Mesendoderm (in vitro differentiated cells): ENCODE measurements at regions not wholly inside any gene's neighbourhood (a gene's known extent, or its start where the extent isn't known, plus 50 kb on each side); places are given as distances from the start of the nearest gene placed in this dataset.

Source experiments
- DNase-seq: peaks from one replicate; pipeline ENCODE4 v3.0.0; 2013
- H2AK5ac ChIP-seq: 2 replicates; pipeline ENCODE4 v1.6.1; 2013; ENCODE audit warnings: low read length, inconsistent platforms
- H2BK120ac ChIP-seq: 2 replicates; pipeline ENCODE4 v1.6.1; 2013; ENCODE audit warnings: low read depth, mild to moderate bottlenecking, low read length, moderate library complexity, mixed read lengths
- H2BK15ac ChIP-seq: replicated peaks from 2 replicates; pipeline ENCODE4 v1.6.1; 2013; ENCODE audit warnings: low read depth, mild to moderate bottlenecking, moderate library complexity
- H2BK5ac ChIP-seq: 2 replicates; pipeline ENCODE4 v1.6.1; 2013; ENCODE audit warnings: low read length, inconsistent platforms
- H3K18ac ChIP-seq: 2 replicates; pipeline ENCODE4 v1.6.1; 2013; ENCODE audit warnings: mild to moderate bottlenecking, low read length, mixed read lengths
- H3K23ac ChIP-seq: one replicate; pipeline ENCODE4 v1.6.1; 2013; ENCODE audit warnings: low read length
- H3K27ac ChIP-seq: 2 replicates; pipeline ENCODE4 v1.5.1; 2013; ENCODE audit warnings: low read depth, mild to moderate bottlenecking, inconsistent platforms, low read length, moderate library complexity
- H3K27me3 ChIP-seq: 2 replicates; pipeline ENCODE4 v1.6.1; 2013; ENCODE audit warnings: low read length, control low read depth, mild to moderate bottlenecking, inconsistent platforms; ENCODE audit not compliant: insufficient read depth, poor library complexity
- H3K36me3 ChIP-seq: 2 replicates; pipeline ENCODE4 v1.6.1; 2013; ENCODE audit warnings: low read length, inconsistent platforms; ENCODE audit not compliant: control insufficient read depth, insufficient read depth
- H3K4ac ChIP-seq: one replicate; pipeline ENCODE4 v1.6.1; 2013; ENCODE audit warnings: low read depth, mild to moderate bottlenecking, low read length, moderate library complexity
- H3K4me1 ChIP-seq: 2 replicates; pipeline ENCODE4 v1.6.1; 2013; ENCODE audit warnings: low read depth, low read length, inconsistent platforms; ENCODE audit not compliant: control insufficient read depth
- H3K4me2 ChIP-seq: 2 replicates; pipeline ENCODE4 v1.6.1; 2013; ENCODE audit warnings: low read length
- H3K4me3 ChIP-seq: 2 replicates; pipeline ENCODE4 v1.5.1; 2013; ENCODE audit warnings: mild to moderate bottlenecking, low read length
- H3K56ac ChIP-seq: one replicate; pipeline ENCODE4 v1.6.1; 2013; ENCODE audit warnings: low read length
- H3K79me1 ChIP-seq: 2 replicates; pipeline ENCODE4 v1.6.1; 2013; ENCODE audit warnings: low read length, inconsistent platforms
- H3K79me2 ChIP-seq: 2 replicates; pipeline ENCODE4 v1.6.1; 2013; ENCODE audit warnings: mild to moderate bottlenecking, low read length; ENCODE audit not compliant: control insufficient read depth, insufficient read depth
- H3K9ac ChIP-seq: 2 replicates; pipeline ENCODE4 v1.6.1; 2013; ENCODE audit warnings: low read length, inconsistent platforms
- H4K5ac ChIP-seq: one replicate; pipeline ENCODE4 v1.6.1; 2013; ENCODE audit warnings: low read length
- H4K8ac ChIP-seq: one replicate; pipeline ENCODE4 v1.6.1; 2013; ENCODE audit warnings: low read depth, mild to moderate bottlenecking, control low read depth, low read length, moderate library complexity
- WGBS: extraction: QIAGEN DNeasy Blood & Tissue Kit; methylation state at CpG from one replicate; pipeline ENCODE4 v1.1.7; 2013; ENCODE audit warnings: low lambda C conversion rate, missing lambda C conversion rate; ENCODE audit not compliant: insufficient coverage; ENCODE audit errors: extremely low coverage; 5-methylcytosine and 5-hydroxymethylcytosine counted together

DNA sequence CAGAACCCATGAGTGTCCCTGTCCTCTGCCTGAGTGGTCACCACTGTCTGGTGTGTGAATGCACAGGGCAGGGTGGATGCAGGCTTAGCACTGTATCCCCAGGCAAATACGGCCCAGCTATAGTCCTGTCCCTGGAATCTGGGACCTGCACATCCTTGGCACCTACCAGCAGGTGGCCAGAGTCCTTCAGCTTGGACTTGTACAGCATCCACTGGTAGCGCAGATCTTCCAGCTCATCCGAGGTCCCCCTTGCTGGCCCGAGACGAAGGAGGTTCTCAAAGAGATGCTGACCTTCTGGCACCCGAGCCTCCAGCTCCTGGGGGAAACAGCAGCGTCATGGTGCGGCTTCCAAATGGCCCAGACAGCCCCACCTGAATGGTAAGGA, 83.4 kb downstream of the SYNE3 start:
- no peak overlapping the region for H3K4ac ChIP-seq
- H3K4me1 ChIP-seq: no peaks in the 10 kb centered on the region
- no peak overlapping the region for H2BK120ac ChIP-seq
- no CpG with 5 or more reads among the region's 8 CpGs for WGBS
- H3K23ac ChIP-seq: no peak overlapping the region
- H2AK5ac ChIP-seq: no peak overlapping the region
- no peak overlapping the region for H3K18ac ChIP-seq
- no peaks in the 10 kb centered on the region for H3K27me3 ChIP-seq
- no peak overlapping the region for H4K5ac ChIP-seq
- no peak overlapping the region for H2BK15ac ChIP-seq
- no peak overlapping the region for H3K56ac ChIP-seq
- H3K79me2 ChIP-seq: no peaks in the 10 kb centered on the region
- DNase-seq: no peak
- H3K4me2 ChIP-seq: no peak overlapping the region
- no peak overlapping the region for H3K27ac ChIP-seq
- no peak overlapping the region for H3K4me3 ChIP-seq
- no peaks in the 10 kb centered on the region for H3K79me1 ChIP-seq
- H2BK5ac ChIP-seq: no peak overlapping the region
- H4K8ac ChIP-seq: no peak overlapping the region
- H3K36me3 ChIP-seq: no peaks in the 10 kb centered on the region
- H3K9ac ChIP-seq: no peak overlapping the region

DNA sequence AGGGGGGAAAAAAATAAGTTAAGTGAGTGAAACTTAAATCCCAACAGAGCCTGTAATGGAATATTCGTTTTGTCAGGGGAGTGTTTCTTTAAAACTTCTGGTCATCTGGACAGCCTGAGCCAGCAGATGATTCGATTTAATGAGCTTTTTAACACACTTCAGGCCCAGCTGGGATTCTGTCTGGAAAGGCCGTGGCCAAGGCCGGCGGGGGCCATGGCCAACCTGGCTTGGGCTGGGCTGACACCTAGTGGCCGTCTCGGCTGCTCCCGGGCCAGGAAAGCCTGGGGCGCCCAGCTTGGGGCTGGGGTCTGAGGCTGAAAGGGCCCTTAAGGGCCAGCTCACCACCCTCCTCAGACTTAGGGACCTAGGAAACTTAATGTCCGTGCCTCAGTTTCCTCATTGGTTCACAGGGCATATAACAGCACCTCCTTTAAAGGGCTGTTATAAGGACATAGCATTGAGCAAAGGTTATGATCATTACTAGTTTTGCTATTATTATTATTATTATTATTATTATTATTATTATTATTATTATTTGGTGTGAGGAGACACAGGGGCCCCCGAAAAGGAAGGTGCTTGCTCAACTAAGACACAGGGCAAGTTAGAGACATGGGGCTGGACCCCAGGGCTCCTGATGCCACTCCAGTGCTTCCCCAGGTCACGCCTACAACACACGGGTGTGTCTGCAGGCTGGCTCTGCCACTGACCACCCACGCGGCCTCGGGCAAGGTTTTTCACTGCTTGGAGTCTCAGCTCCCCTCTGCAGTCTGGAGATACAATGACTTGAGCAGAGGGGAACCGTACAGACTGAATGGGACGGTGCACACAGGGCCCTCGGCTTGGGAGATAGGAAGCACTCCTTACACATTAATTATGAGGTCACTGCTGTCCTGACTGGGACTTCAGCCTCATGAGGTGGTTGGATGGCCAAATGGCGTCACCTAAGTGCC, 84.0 kb downstream of the SYNE3 start:
- H2AK5ac ChIP-seq: no peak overlapping the region
- H4K5ac ChIP-seq: no peak overlapping the region
- no peaks in the 10 kb centered on the region for H3K79me2 ChIP-seq
- WGBS: no CpG with 5 or more reads among the region's 20 CpGs
- H3K4ac ChIP-seq: no peak overlapping the region
- H2BK15ac ChIP-seq: no peak overlapping the region
- no peak overlapping the region for H3K4me3 ChIP-seq
- no peaks in the 10 kb centered on the region for H3K36me3 ChIP-seq
- no peaks in the 10 kb centered on the region for H3K79me1 ChIP-seq
- no peak overlapping the region for H3K23ac ChIP-seq
- H3K4me1 ChIP-seq: no peaks in the 10 kb centered on the region
- H3K9ac ChIP-seq: no peak overlapping the region
- H3K4me2 ChIP-seq: no peak overlapping the region
- H2BK5ac ChIP-seq: no peak overlapping the region
- H2BK120ac ChIP-seq: no peak overlapping the region
- H3K18ac ChIP-seq: no peak overlapping the region
- H3K27ac ChIP-seq: no peak overlapping the region
- H3K56ac ChIP-seq: no peak overlapping the region
- H4K8ac ChIP-seq: no peak overlapping the region
- DNase-seq: peak; percentile 60
- H3K27me3 ChIP-seq: no peaks in the 10 kb centered on the region

DNA sequence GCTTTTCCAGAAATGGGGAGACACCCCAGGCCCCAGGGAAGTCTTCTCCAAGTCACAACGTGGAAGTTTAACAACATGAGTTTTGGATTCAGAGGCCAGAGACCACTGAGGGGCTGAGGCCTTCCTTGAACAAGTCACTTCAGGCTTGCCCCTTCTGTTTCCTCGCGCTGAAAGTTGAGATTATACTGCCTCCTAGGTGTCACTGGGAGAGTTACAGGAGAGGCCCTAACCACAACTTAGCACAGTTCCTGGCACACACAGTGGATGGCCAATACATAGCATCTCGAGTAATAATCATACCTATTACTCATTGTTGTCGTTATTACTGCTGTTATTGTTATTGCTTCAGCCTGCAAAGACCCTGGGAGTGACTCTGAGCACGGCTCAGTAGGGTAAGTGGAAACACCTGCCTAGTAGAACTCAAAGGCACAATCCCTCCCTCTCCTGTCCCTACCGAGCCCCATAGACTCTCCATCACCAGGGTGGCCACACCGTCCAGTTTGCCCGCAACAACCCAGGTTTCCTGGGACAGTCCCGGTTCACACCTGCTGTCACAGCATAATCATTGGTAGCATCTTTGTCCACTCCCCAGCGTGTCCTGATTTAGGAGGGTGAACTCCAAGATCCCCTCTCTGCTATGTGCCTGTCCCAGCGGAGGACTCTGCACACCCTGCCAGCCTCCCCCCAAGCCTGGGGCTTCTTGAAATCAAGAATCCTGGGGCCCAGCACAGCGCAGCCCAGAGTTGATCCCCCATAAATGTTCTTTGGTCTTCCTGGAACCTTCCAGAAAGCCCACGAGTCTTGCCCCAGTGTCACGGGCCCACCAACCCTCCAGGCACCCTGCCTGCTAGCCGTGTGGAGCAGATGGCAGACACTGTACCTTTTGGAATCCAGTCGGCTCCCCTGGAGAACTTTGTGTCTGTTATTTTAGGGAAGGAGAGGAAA, 85.0 kb downstream of the SYNE3 start:
- no peak overlapping the region for H3K4me3 ChIP-seq
- H2BK5ac ChIP-seq: no peak overlapping the region
- no peak overlapping the region for H3K4me2 ChIP-seq
- H3K9ac ChIP-seq: no peak overlapping the region
- H2BK120ac ChIP-seq: no peak overlapping the region
- no CpG with 5 or more reads among the region's 17 CpGs for WGBS
- peak overlapping the region; percentile 65 for H3K56ac ChIP-seq
- H3K4me1 ChIP-seq: no peaks in the 10 kb centered on the region
- no peaks in the 10 kb centered on the region for H3K79me1 ChIP-seq
- no peak overlapping the region for H3K18ac ChIP-seq
- H4K8ac ChIP-seq: no peak overlapping the region
- no peak overlapping the region for H3K23ac ChIP-seq
- no peak overlapping the region for H2BK15ac ChIP-seq
- no peak overlapping the region for H3K4ac ChIP-seq
- H3K79me2 ChIP-seq: no peaks in the 10 kb centered on the region
- H3K27me3 ChIP-seq: no peaks in the 10 kb centered on the region
- no peak overlapping the region for H4K5ac ChIP-seq
- H2AK5ac ChIP-seq: no peak overlapping the region
- DNase-seq: peak; percentile 71
- no peak overlapping the region for H3K27ac ChIP-seq
- no peaks in the 10 kb centered on the region for H3K36me3 ChIP-seq

DNA sequence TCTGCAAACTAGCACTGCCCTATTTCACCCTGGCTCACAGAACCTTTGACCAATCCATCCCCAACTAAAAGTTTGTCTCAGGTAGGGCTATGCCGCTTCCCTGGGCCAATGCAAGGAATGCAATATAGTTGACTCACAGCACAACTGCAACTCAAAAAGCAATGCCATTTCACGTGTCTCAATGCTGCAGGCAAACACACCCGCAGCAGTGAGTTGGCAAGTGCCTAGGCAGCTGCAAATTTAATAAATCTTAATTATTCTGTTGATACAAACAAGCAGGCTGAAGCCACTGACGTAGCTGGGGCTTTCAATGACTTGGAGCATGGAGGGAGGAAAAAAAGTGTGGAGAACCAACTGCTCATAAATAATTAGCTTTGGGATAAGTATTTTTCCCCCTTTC, 87.9 kb downstream of the SYNE3 start:
- Histone ChIP-seq H3K4me1 (no peaks in the 10 kb centered on the region), H3K27me3 (no peaks in the 10 kb centered on the region), H3K4ac (no peak overlapping the region), H3K4me3 (no peak overlapping the region), H3K79me2 (no peaks in the 10 kb centered on the region), H3K18ac (no peak overlapping the region), H2AK5ac (no peak overlapping the region), H4K5ac (no peak overlapping the region), H3K56ac (no peak overlapping the region), H3K27ac (no peak overlapping the region), H4K8ac (no peak overlapping the region), H3K23ac (no peak overlapping the region), H2BK15ac (no peak overlapping the region), H3K9ac (no peak overlapping the region), H3K79me1 (no peaks in the 10 kb centered on the region), H3K36me3 (no peaks in the 10 kb centered on the region), H2BK120ac (no peak overlapping the region), H2BK5ac (no peak overlapping the region), H3K4me2 (no peak overlapping the region)
- DNase-seq: no peak
- no CpG with 5 or more reads among the region's 4 CpGs for WGBS

DNA sequence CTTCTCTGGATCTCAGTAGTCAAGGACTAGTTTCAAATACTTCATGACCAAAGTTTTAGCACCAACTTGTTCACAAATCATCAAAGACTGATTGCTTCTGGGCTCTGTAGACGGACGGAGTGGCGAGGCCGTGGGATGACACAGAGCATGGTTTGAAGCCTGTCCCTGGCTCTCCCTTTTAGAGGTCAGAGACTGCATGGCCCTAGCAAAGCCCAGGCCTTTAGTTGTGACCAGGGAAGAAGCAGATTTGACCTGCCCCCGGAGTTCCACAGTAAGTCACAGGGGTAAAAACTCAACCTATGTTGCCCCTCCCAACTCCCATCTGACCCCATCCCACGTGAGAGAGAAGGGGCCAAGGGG, 90.4 kb downstream of the SYNE3 start:
- Histone ChIP-seq H3K79me1 (no peaks in the 10 kb centered on the region), H3K4me3 (no peak overlapping the region), H2AK5ac (no peak overlapping the region), H3K27ac (no peak overlapping the region), H3K23ac (no peak overlapping the region), H3K4ac (no peak overlapping the region), H3K18ac (no peak overlapping the region), H3K4me1 (no peaks in the 10 kb centered on the region), H3K27me3 (no peaks in the 10 kb centered on the region), H3K36me3 (no peaks in the 10 kb centered on the region), H3K79me2 (no peaks in the 10 kb centered on the region), H2BK15ac (no peak overlapping the region), H3K4me2 (no peak overlapping the region), H4K8ac (no peak overlapping the region), H4K5ac (no peak overlapping the region), H2BK120ac (no peak overlapping the region), H2BK5ac (no peak overlapping the region), H3K56ac (no peak overlapping the region), H3K9ac (no peak overlapping the region)
- DNase-seq: no peak
- no CpG with 5 or more reads among the region's 6 CpGs for WGBS
